DMS153 treated with DMSO at 0.1 percent for 48 hours (cell line): ENCODE measurements at regions not wholly inside any gene's neighbourhood (a gene's known extent, or its start where the extent isn't known, plus 50 kb on each side); places are given as distances from the start of the nearest gene placed in this dataset.
"Not testable (repeated sequence)": the region's sequence is repeated elsewhere in the genome, so short reads cannot be mapped to it uniquely, and the experiment has no call there.

Source experiments
- DNase-seq: peaks from one replicate; lab custom pipeline; 2025; ENCODE audit not compliant: unreplicated experiment; lab: John Stamatoyannopoulos, UW

- no peak for DNase-seq
Observed at GRCh38 chr13:74266309-74266708, 132.1 kb upstream of the KLF12 start.

GRCh38 chr13:74264333-74264732 is 130.1 kb upstream of the KLF12 start:
- no peak for DNase-seq

DNA sequence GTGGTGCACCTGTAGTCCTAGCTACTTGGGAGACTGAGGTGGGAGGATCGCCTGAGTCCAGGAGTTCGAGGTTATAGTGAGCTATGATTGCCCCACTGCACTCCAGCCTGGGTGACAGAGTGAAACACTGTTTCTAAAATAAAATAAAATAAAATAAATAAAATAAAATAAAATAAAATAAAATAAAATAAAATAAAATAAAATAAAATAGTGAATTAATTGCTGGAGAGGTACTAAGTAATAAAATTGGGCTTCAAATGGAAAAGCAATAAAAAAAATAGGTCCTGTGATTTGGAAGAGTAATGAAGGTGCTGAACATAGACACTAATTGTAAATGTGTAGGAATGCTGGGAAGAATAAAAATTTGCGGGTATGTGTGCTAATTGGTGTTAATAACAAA is 126.2 kb upstream of the KLF12 start:
- DNase-seq = not testable (repeated sequence)

DNA sequence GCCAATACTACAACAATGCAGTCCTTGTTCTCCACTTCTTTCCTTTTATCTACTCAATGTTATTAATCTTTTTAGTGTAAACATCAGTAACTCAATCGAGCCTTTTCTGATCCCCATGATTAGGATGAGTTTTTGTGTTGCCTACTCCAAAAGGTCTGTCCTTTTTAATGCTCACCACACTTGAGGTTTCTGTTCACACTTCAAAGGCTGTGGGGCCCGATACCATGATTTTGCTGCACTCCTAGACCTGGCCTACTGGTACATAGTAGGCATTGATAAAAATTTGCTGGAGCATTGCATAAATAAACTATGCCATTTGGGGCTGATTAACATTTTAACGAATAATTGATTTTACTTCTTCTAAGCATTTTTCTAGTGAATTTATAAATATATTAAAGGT is 125.4 kb upstream of the KLF12 start:
- DNase-seq = no peak

GRCh38 chr13:74258961-74259360 is 124.8 kb upstream of the KLF12 start:
- DNase-seq = no peak

DNA sequence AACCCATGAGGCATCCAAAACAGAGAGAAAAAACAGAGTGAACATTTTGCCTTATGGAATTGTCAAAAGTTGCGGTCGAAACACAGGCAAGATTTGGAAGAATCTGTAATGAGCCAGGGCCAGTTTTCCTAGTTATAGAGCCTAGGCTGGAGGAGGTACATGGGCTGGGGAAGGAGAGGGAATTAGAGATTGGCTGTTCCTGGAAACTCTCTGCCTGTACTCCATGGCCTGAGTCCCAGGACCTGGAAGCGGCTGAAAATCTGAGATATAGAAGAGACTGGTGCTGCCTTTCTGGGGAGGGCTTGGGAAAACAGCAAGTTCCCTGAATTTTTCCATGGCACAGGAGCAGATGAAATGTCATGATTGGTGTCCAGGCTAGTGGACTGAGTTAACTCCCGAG is 122.8 kb upstream of the KLF12 start:
- no peak for DNase-seq

DNA sequence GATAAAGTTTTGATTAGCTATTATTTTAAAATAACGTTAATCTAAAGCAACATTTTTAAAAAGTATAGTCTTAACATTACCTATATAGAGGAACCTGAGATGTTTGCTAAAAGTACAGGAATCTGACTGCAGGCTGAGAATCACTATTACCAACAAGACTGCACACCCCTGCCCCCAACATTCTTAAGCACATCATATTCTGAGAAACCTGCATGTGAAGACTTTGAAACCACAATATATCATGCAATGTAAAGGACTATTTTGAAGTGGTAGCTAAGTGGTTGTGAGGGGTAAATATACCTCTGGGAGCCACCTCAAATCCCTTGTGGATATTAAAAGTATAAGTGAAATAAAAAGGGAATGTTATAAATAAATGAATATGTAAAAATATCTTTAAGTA is 119.0 kb upstream of the KLF12 start:
- no peak for DNase-seq

DNA sequence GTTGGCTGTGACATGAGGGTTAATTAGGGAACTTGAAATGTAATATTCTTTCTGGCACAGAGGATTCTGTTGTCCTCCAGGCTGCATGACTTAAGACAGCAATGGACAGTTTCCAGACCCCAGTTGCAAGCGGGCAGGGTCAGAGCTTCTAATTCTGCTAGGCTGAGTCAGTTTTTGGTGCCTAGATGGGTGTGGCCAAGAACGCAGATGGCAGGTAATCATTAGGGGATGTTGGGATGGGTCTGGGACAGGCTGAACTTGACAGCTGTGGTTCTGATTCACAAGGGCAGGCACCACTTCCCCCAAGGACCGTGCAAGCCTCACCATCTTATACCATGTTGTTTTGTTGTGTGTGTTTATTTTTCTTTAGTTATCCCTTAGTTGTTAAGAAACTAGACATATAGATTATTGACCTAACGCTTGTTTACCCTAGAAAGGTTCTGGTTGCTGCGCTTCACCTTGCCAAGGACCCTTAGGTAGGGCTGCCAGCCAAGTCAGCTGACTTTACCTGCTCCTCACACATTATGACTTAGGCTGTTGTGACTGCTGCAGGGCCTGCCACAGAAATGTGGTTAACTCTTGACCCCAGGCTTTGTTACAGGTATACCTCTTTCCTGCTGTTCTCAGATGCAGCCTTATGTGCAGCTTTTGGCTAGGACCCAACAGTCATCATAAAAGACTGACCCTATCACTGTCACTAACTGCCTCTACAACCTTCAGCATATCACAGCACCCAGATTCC is 117.7 kb upstream of the KLF12 start:
- DNase-seq = no peak

GRCh38 chr13:74250738-74251190 is 116.6 kb upstream of the KLF12 start:
- no peak for DNase-seq

DNA sequence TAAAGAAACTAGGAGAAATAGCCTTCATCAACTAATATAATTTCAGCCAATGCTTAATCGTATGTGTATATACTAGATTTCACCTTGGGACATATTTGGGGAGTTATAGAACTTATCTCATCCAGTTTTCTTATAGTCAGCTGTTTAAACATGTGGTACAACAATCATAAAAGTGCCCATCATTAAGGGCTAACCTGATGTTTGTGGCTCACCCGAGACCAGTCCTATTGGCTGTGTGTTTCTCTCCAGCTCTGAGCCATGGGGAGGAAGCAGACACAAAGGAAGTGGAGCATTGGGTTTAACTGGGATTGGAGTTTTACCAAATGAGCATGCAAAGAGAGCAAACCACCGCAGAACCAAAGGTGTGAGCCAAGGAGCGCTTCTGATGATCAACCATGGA is 114.3 kb upstream of the KLF12 start:
- no peak for DNase-seq

GRCh38 chr13:74246487-74246886 is 112.3 kb upstream of the KLF12 start:
- DNase-seq = no peak

DNA sequence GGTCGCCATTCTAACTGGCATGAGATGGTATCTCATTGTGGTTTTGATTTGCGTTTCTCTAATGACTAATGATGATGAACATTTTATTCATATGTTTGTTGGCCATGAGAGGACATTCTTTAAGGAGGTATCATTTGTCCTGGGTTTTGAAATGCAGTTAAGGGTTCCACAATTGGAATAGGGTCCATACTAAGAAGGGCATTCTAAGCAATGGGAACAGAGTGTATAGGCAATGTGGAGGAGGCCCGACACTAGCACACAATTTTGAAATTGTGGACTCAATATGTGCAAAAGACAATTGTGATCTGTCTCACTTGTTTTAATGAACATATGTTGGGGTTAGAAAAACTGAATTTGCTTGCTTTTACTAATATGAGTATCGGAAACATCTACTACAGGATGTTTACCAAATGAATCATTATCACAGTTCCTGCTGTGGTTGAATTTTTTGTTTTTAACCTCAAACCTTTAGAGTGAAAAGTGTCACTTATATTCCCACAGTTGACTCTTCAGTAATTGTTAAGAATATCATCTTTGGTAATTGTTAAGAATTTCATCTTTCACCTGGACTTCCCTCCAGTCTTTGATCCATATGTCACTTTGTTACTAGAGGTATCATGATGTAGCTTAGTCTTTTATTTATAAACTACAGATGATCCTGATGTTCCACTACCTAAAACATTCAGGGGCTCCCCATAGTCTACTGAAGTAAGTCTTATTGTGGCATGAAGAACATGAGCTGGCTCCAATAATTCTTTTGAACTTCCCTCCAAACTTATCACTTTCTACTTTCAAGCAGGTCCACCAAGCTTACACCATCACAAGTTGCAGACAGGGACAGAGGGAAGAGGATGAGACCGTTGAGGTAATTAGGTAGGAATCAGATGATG is 109.7 kb upstream of the KLF12 start:
- no peak for DNase-seq

GRCh38 chr13:74241343-74241742 is 107.1 kb upstream of the KLF12 start:
- not testable (repeated sequence) for DNase-seq

DNA sequence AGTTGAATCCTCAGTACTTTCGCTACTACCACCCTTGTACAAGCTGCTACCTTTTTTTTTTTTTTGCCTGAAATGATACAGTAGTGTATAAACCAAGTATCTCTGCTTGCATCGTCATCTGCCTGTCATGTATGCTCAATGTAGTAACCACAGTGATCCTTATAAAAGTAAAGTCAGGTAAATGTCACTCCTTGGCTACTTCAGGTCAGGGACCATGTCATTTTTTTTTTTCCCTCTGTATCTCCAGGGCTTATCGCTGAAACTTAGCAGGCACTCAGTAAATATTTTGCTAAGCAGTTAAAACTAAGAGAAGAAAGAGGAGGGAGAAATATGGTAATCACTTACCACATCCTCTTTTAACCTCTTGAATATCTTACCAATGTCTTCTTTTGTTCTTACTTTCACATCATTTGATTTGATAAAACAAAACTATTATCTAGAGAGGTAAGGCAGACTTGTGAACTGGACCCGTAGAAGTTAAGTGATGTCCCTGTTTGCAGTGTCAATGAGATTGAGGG is 96.8 kb upstream of the KLF12 start:
- DNase-seq = no peak

- no peak for DNase-seq
Observed at GRCh38 chr13:74229242-74229641, 95.0 kb upstream of the KLF12 start.

- DNase-seq = no peak
Observed at GRCh38 chr13:74227476-74228158, 93.4 kb upstream of the KLF12 start.

GRCh38 chr13:74226791-74227475 is 92.7 kb upstream of the KLF12 start:
- DNase-seq = no peak

- no peak for DNase-seq
Observed at GRCh38 chr13:74221752-74222151, 87.5 kb upstream of the KLF12 start.

DNA sequence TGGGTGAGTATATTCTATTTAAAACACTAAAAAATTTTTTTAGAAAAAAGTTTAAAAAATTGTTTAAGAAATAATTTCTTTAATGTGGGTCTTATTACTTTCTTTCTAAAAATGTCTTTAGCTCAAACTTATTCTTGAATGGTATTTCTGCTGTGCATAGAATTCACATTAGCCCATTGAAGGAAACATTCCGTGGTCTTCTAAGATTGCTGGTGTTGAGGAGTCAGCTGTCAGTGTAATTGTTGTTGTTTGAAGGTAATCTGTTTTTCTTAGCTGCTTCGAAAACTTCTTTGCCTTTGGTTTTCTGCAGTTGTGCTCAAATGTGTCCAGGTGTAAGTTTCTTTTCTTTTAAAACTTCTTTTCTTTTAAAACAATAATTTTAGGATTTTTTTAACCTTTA is 85.4 kb upstream of the KLF12 start:
- no peak for DNase-seq

GRCh38 chr13:74218291-74218690 is 84.1 kb upstream of the KLF12 start:
- no peak for DNase-seq

- no peak for DNase-seq
Observed at GRCh38 chr13:74217811-74218210, 83.6 kb upstream of the KLF12 start.
